GM12891 (cell line): ENCODE measurements at regions not wholly inside any gene's neighbourhood (a gene's known extent, or its start where the extent isn't known, plus 50 kb on each side); places are given as distances from the start of the nearest gene placed in this dataset.

Source experiments
- POLR2A ChIP-seq: IDR thresholded peaks from 2 replicates; pipeline ENCODE4 v1.6.1; 2011; ENCODE audit warnings: low read depth, low read length, control low read depth
- POLR2AphosphoS5 ChIP-seq: IDR thresholded peaks from 2 replicates; pipeline ENCODE4 v1.6.1; 2011; ENCODE audit warnings: low read depth, low read length, control low read depth
- TAF1 ChIP-seq: IDR thresholded peaks from 2 replicates; pipeline ENCODE4 v1.6.1; 2011; ENCODE audit warnings: low read depth, low read length, control low read depth

- TF ChIP-seq POLR2A (no peak), TAF1 (no peak), POLR2AphosphoS5 (no peak)
These were observed 94.4 kb upstream of the BOD1L1 start for GRCh38 chr4:13721894-13722293.
